ENCODE measurements at regions not wholly inside any gene's neighbourhood (a gene's known extent, or its start where the extent isn't known, plus 50 kb on each side); places are given as distances from the start of the nearest gene placed in this dataset.
A peak's percentile ranks its signal among the peaks of the same experiment; 100 is the strongest.

- TF ChIP-seq POLR2AphosphoS5 (IDR thresholded peaks at IDR 0.05), result no peak
- no peak for TF ChIP-seq CTCF (IDR thresholded peaks at IDR 0.05)
- WGBS, 2 donors (ENCODE audit: low coverage in 1 of 2), result 78 to 87% methylated on average over 3 of the region's 3 CpGs
- no peaks in the 10 kb centered on the region for H3K4me1 ChIP-seq
- no peaks in the 10 kb centered on the region for H3K9me3 ChIP-seq
- no peak overlapping the region for H3K4me3 ChIP-seq
- H3K27ac ChIP-seq, result no peak overlapping the region
- H3K36me3 ChIP-seq, result no peaks in the 10 kb centered on the region
- no peak for ATAC-seq
- peaks cover 2% of the 10 kb centered on the region for H3K27me3 ChIP-seq
These were observed 63.4 kb upstream of the BET1 start for GRCh38 chr7:94067506-94067905.

GRCh38 chr7:94069162-94069739, 65.1 kb upstream of the BET1 start:
- Histone ChIP-seq H3K27ac (no peak overlapping the region), H3K9me3 (no peaks in the 10 kb centered on the region), H3K4me3 (no peak overlapping the region), H3K36me3 (no peaks in the 10 kb centered on the region), H3K4me1 (no peaks in the 10 kb centered on the region), H3K27me3 (no peaks in the 10 kb centered on the region)
- no peak for ATAC-seq
- TF ChIP-seq EP300 (IDR thresholded peaks at IDR 0.05), result no peak
- TF ChIP-seq CTCF (IDR thresholded peaks at IDR 0.05), result no peak
- no peak for TF ChIP-seq POLR2A (IDR thresholded peaks at IDR 0.05)
- TF ChIP-seq POLR2AphosphoS5 (IDR thresholded peaks at IDR 0.05), result no peak
- WGBS, 2 donors (ENCODE audit: low coverage in 1 of 2), result 82 to 83% methylated on average over 2 to 6 of the region's 7 CpGs

GRCh38 chr7:94080551-94080950, 76.4 kb upstream of the BET1 start:
- no peak for ATAC-seq
- no peaks in the 10 kb centered on the region for H3K4me1 ChIP-seq
- no peaks in the 10 kb centered on the region for H3K27me3 ChIP-seq
- TF ChIP-seq POLR2AphosphoS5 (IDR thresholded peaks at IDR 0.05), result no peak
- WGBS, 2 donors (ENCODE audit: low coverage in 1 of 2), result 56 to 68% methylated on average over 4 to 5 of the region's 5 CpGs
- no peak overlapping the region for H3K4me3 ChIP-seq
- no peak overlapping the region for H3K27ac ChIP-seq
- H3K36me3 ChIP-seq, result no peaks in the 10 kb centered on the region
- no peaks in the 10 kb centered on the region for H3K9me3 ChIP-seq

GRCh38 chr7:94082126-94082525, 78.0 kb upstream of the BET1 start:
- Histone ChIP-seq H3K9me3 (no peaks in the 10 kb centered on the region), H3K36me3 (no peaks in the 10 kb centered on the region), H3K4me3 (no peak overlapping the region), H3K27me3 (no peaks in the 10 kb centered on the region), H3K4me1 (no peaks in the 10 kb centered on the region), H3K27ac (no peak overlapping the region)
- ATAC-seq, result no peak
- TF ChIP-seq CTCF (IDR thresholded peaks at IDR 0.05), result no peak
- TF ChIP-seq POLR2AphosphoS5 (IDR thresholded peaks at IDR 0.05), result no peak
- TF ChIP-seq POLR2A (IDR thresholded peaks at IDR 0.05), result no peak
- no peak for TF ChIP-seq EP300 (IDR thresholded peaks at IDR 0.05)

GRCh38 chr7:94087664-94088352, 83.7 kb upstream of the BET1 start:
- TF ChIP-seq POLR2AphosphoS5 (IDR thresholded peaks at IDR 0.05), result no peak
- TF ChIP-seq CTCF (IDR thresholded peaks at IDR 0.05), result peak; percentile 62 to 79 (median 66)
- H3K27ac ChIP-seq, result no peak overlapping the region
- H3K9me3 ChIP-seq, result no peaks in the 10 kb centered on the region
- no peaks in the 10 kb centered on the region for H3K36me3 ChIP-seq
- peak overlapping the region; percentile 15 to 19 for H3K4me3 ChIP-seq
- H3K4me1 ChIP-seq, result peaks cover 0 to 7% (median 0%) of the 10 kb centered on the region in 3 donors
- 14 to 34% methylated on average over 3 to 6 of the region's 6 CpGs for WGBS, 2 donors (ENCODE audit: low coverage in 1 of 2)
- no peak for ATAC-seq
- H3K27me3 ChIP-seq, result no peaks in the 10 kb centered on the region
